HCT116 (cell line): ENCODE measurements at regions not wholly inside any gene's neighbourhood (a gene's known extent, or its start where the extent isn't known, plus 50 kb on each side); places are given as distances from the start of the nearest gene placed in this dataset.

Experiments used
- ELF1 ChIP-seq: IDR thresholded peaks from 2 replicates; pipeline ENCODE4 v1.6.1; 2012; ENCODE audit warnings: low read depth, borderline replicate concordance
- EZH2 ChIP-seq: fragments of 200-600 bp; sonication (generic); IDR thresholded peaks from 2 replicates; pipeline ENCODE4 v1.6.1; 2017; ENCODE audit warnings: antibody characterized with exemption, mixed run types
- JUND ChIP-seq: IDR thresholded peaks from 2 replicates; pipeline ENCODE4 v1.6.1; 2012
- POLR2A ChIP-seq: IDR thresholded peaks from 2 replicates; pipeline ENCODE4 v1.7.0; 2011; ENCODE audit warnings: borderline replicate concordance; ENCODE audit not compliant: insufficient read depth, insufficient read length; ENCODE audit errors: extremely low read depth
- POLR2AphosphoS5 ChIP-seq: IDR thresholded peaks from 2 replicates; pipeline ENCODE4 v1.6.1; 2011; ENCODE audit warnings: mild to moderate bottlenecking, low read depth, low read length, moderate library complexity
- SP1 ChIP-seq: IDR thresholded peaks from 2 replicates; pipeline ENCODE4 v1.6.1; 2012; ENCODE audit warnings: low read depth
- YY1 ChIP-seq: IDR thresholded peaks from 2 replicates; pipeline ENCODE4 v1.6.1; 2011; ENCODE audit warnings: low read length, low read depth, moderate library complexity, mild to moderate bottlenecking; ENCODE audit not compliant: insufficient replicate concordance; ENCODE audit errors: extremely low read depth
- ZFX ChIP-seq: fragments of 450-650 bp; IDR thresholded peaks from 2 replicates; pipeline ENCODE4 v1.6.1; 2017
- ZNF274 ChIP-seq: fragments of 200-500 bp; sonication (Bioruptor generic); IDR thresholded peaks from 2 replicates; pipeline ENCODE4 v1.6.1; 2014; ENCODE audit warnings: mild to moderate bottlenecking, low read depth, low read length, inconsistent platforms
- TF ChIP-seq, protein P1 (sequence below): IDR thresholded peaks from 2 replicates; pipeline ENCODE4 v1.6.1; 2011; ENCODE audit warnings: mild to moderate bottlenecking, low read length, moderate library complexity; ENCODE audit not compliant: insufficient replicate concordance; ENCODE audit errors: extremely low read depth
- TF ChIP-seq, protein P2 (sequence below), 3 experiments: fragments of 200-600 bp in 1 of 3; sonication (generic) in 1 of 3; IDR thresholded peaks in 2 of 3; conservative IDR thresholded peaks in 1 of 3; 2 replicates each; pipeline ENCODE4 v1.5.1; 2012 to 2017; ENCODE audit warnings: low read depth in 2 of 3, low read length in 2 of 3, antibody characterized with exemption in 1 of 3, borderline replicate concordance in 1 of 3, control low read depth in 1 of 3, mild to moderate bottlenecking in 1 of 3, mixed read lengths in 1 of 3, mixed run types in 1 of 3, moderate library complexity in 1 of 3; ENCODE audit not compliant: insufficient read depth in 1 of 3

DNA sequence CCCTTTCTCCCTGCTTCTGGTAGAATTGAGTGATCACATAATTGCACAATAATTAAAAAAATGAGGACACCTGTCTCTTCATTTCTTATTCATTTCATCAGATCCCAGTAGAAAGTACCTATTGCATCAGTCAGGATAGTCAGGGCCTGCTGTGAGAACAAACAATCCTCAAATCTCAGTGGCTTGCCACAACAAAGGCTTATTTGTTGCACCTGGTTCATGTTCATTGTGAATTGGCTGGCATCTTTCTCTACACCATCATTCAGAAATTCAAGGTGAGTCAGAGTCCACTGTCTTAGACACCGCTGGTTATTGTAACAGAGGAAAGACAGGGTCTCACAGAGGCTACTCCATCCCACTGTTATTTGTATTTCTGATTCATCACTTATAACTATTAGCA is 409.8 kb downstream of the STIM2 start:
- TF ChIP-seq, protein P1, sequence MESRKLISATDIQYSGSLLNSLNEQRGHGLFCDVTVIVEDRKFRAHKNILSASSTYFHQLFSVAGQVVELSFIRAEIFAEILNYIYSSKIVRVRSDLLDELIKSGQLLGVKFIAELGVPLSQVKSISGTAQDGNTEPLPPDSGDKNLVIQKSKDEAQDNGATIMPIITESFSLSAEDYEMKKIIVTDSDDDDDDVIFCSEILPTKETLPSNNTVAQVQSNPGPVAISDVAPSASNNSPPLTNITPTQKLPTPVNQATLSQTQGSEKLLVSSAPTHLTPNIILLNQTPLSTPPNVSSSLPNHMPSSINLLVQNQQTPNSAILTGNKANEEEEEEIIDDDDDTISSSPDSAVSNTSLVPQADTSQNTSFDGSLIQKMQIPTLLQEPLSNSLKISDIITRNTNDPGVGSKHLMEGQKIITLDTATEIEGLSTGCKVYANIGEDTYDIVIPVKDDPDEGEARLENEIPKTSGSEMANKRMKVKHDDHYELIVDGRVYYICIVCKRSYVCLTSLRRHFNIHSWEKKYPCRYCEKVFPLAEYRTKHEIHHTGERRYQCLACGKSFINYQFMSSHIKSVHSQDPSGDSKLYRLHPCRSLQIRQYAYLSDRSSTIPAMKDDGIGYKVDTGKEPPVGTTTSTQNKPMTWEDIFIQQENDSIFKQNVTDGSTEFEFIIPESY, result no peak
- TF ChIP-seq ZNF274 (no peak), ELF1 (no peak), EZH2 (no peak), POLR2A (no peak), POLR2AphosphoS5 (no peak), JUND (peak; percentile 19; the same call in 1 of the 2 replicates), ZFX (no peak), SP1 (peak; percentile 42; the same call in 1 of the 2 replicates), YY1 (no peak)
- TF ChIP-seq, protein P2, sequence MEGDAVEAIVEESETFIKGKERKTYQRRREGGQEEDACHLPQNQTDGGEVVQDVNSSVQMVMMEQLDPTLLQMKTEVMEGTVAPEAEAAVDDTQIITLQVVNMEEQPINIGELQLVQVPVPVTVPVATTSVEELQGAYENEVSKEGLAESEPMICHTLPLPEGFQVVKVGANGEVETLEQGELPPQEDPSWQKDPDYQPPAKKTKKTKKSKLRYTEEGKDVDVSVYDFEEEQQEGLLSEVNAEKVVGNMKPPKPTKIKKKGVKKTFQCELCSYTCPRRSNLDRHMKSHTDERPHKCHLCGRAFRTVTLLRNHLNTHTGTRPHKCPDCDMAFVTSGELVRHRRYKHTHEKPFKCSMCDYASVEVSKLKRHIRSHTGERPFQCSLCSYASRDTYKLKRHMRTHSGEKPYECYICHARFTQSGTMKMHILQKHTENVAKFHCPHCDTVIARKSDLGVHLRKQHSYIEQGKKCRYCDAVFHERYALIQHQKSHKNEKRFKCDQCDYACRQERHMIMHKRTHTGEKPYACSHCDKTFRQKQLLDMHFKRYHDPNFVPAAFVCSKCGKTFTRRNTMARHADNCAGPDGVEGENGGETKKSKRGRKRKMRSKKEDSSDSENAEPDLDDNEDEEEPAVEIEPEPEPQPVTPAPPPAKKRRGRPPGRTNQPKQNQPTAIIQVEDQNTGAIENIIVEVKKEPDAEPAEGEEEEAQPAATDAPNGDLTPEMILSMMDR (IDR thresholded peaks at IDR 0.05 in 2 of 3, conservative IDR thresholded peaks at IDR 0.05 in 1 of 3; ENCODE audit: borderline replicate concordance in 1 of 3, insufficient read depth in 1 of 3, low read depth in 2 of 3, low read length in 2 of 3), result no peak
